GM23338 (cell line): ENCODE measurements at regions not wholly inside any gene's neighbourhood (a gene's known extent, or its start where the extent isn't known, plus 50 kb on each side); places are given as distances from the start of the nearest gene placed in this dataset.

Experiments
- CREB1 ChIP-seq: fragments of 250-450 bp; sonication (Bioruptor Pico); IDR thresholded peaks from 2 replicates; pipeline ENCODE4 v1.5.0; 2020; ENCODE audit warnings: low read depth, mild to moderate bottlenecking, moderate library complexity
- CTCF ChIP-seq, 2 experiments: fragments of 200-600 bp in 1 of 2; sonication (generic) in 1 of 2; conservative IDR thresholded peaks; 2 replicates each; pipeline versions ENCODE4 v1.5.1 to v1.6.1; 2016 to 2017; ENCODE audit warnings: antibody characterized with exemption in 2 of 2, low read depth in 2 of 2, mild to moderate bottlenecking in 2 of 2, moderate library complexity in 1 of 2
- EZH2 ChIP-seq: fragments of 200-600 bp; sonication (generic); IDR thresholded peaks from one replicate; pipeline ENCODE4 v1.8.0; 2017; ENCODE audit warnings: antibody characterized with exemption, mild to moderate bottlenecking, low read depth; ENCODE audit not compliant: unreplicated experiment
- JUNB ChIP-seq: IDR thresholded peaks from one replicate; pipeline ENCODE4 v1.6.1; 2016; ENCODE audit warnings: antibody characterized with exemption; ENCODE audit not compliant: unreplicated experiment
- NANOG ChIP-seq: IDR thresholded peaks from 2 replicates; pipeline ENCODE4 v1.6.1; 2016; ENCODE audit warnings: antibody characterized with exemption, borderline replicate concordance
- POLR2AphosphoS5 ChIP-seq: IDR thresholded peaks from 2 replicates; pipeline ENCODE4 v1.6.1; 2016; ENCODE audit warnings: antibody characterized with exemption, low read depth
- REST ChIP-seq: IDR thresholded peaks from one replicate; pipeline ENCODE4 v1.6.1; 2018; ENCODE audit warnings: antibody characterized with exemption; ENCODE audit not compliant: unreplicated experiment
- ZNF331 ChIP-seq: fragments of 250-450 bp; sonication (Bioruptor Pico); IDR thresholded peaks from 2 replicates; pipeline ENCODE4 v1.5.0; 2020; ENCODE audit warnings: low read depth, mild to moderate bottlenecking, moderate library complexity
- ZNF462 ChIP-seq: fragments of 250-450 bp; sonication (Bioruptor Pico); IDR thresholded peaks from 2 replicates; pipeline ENCODE4 v1.5.0; 2020; ENCODE audit warnings: mild to moderate bottlenecking, moderate library complexity

- TF ChIP-seq ZNF462 (CRISPR knock-in tag) (no peak), REST (no peak), CTCF (conservative IDR thresholded peaks at IDR 0.05; ENCODE audit: low read depth in 2 of 2) (no peak), CREB1 (CRISPR knock-in tag) (no peak), EZH2 (no peak), POLR2AphosphoS5 (no peak), ZNF331 (CRISPR knock-in tag) (no peak), JUNB (no peak), NANOG (no peak)
These were observed 331.1 kb upstream of the MAGEB18 start (continued) for GRCh38 chrX:25807022-25807421.
